ENCODE measurements at regions not wholly inside any gene's neighbourhood (a gene's known extent, or its start where the extent isn't known, plus 50 kb on each side); places are given as distances from the start of the nearest gene placed in this dataset.

GRCh38 chr5:173806270-173807035, 81.7 kb upstream of the CPEB4 start (continued):
- TF ChIP-seq RXRA (IDR thresholded peaks at IDR 0.05): peak; percentile 99
- TF ChIP-seq JUND (IDR thresholded peaks at IDR 0.05): peak; percentile 90 to 96
- TF ChIP-seq SP1 (IDR thresholded peaks at IDR 0.05): peak; percentile 98
- peak; percentile 96 for TF ChIP-seq MAX (IDR thresholded peaks at IDR 0.05)
- TF ChIP-seq FOXA2 (IDR thresholded peaks at IDR 0.05): peak; percentile 98
- no peak for TF ChIP-seq TAF1 (conservative IDR thresholded peaks at IDR 0.05)
- peak; percentile 87 for TF ChIP-seq YY1 (IDR thresholded peaks at IDR 0.05)
- TF ChIP-seq EGR1 (IDR thresholded peaks at IDR 0.05; ENCODE audit: low read depth in 2 of 2): peak; percentile 48 to 92
- peak; percentile 68 to 70 for TF ChIP-seq RAD21 (IDR thresholded peaks at IDR 0.05)

- H3K4me1 ChIP-seq (ENCODE audit: control insufficient read depth in 4 of 4, insufficient read depth in 4 of 4, low read length in 3 of 4): peaks cover 10 to 28% (median 18%) of the 10 kb centered on the region in 4 donors
- WGBS: 74% methylated on average over 17 of the region's 17 CpGs
- TF ChIP-seq REST (IDR thresholded peaks at IDR 0.05): no peak
- no peak for TF ChIP-seq EGR1 (IDR thresholded peaks at IDR 0.05; ENCODE audit: low read depth in 2 of 2)
- no peak for TF ChIP-seq HNF4A (conservative IDR thresholded peaks at IDR 0.05)
- TF ChIP-seq FOXA1 (IDR thresholded peaks at IDR 0.05): no peak
- TF ChIP-seq ZBTB33 (IDR thresholded peaks at IDR 0.05): no peak
- TF ChIP-seq NR2F2 (IDR thresholded peaks at IDR 0.05): no peak
- TF ChIP-seq GABPA (IDR thresholded peaks at IDR 0.05 in 1 of 2, conservative IDR thresholded peaks at IDR 0.05 in 1 of 2): no peak
- TF ChIP-seq CTCF (IDR thresholded peaks at IDR 0.05; ENCODE audit: low read depth, low read length, missing input control): no peak
- TF ChIP-seq ATF3 (IDR thresholded peaks at IDR 0.05): no peak
- no peak for TF ChIP-seq JUND (IDR thresholded peaks at IDR 0.05)
- no peak for TF ChIP-seq FOXA2 (IDR thresholded peaks at IDR 0.05)
- no peak for TF ChIP-seq RXRA (IDR thresholded peaks at IDR 0.05)
- TF ChIP-seq HNF4G (IDR thresholded peaks at IDR 0.05): no peak
- no peak for TF ChIP-seq RAD21 (IDR thresholded peaks at IDR 0.05)
- TF ChIP-seq MAX (IDR thresholded peaks at IDR 0.05): no peak
- TF ChIP-seq YY1 (IDR thresholded peaks at IDR 0.05): no peak
- TF ChIP-seq TAF1 (conservative IDR thresholded peaks at IDR 0.05): no peak
- TF ChIP-seq SP1 (IDR thresholded peaks at IDR 0.05): no peak
These were observed 80.9 kb upstream of the CPEB4 start for GRCh38 chr5:173807181-173807655.

More at GRCh38 chr5:173807181-173807655, 80.9 kb upstream of the CPEB4 start:
- Histone ChIP-seq H3K36me3 (ENCODE audit: control insufficient read depth in 4 of 4, insufficient read depth in 3 of 4, low read depth in 1 of 4, low read length in 3 of 4) (no peaks in the 10 kb centered on the region), H3K9ac (ENCODE audit: low read depth in 1 of 2, low read length in 2 of 2) (no peak overlapping the region), H3K27ac (ENCODE audit: low read depth in 1 of 2, low read length in 2 of 2) (peak overlapping the region; percentile 58 to 68), H3K9me3 (ENCODE audit: control insufficient read depth in 4 of 4, low read length in 3 of 4) (no peaks in the 10 kb centered on the region), H3K27me3 (ENCODE audit: control insufficient read depth in 4 of 4, insufficient read depth in 4 of 4, low read length in 3 of 4) (no peaks in the 10 kb centered on the region), H3K4me3 (ENCODE audit: low read depth in 1 of 3, low read length in 3 of 3) (no peak overlapping the region)
- no peak for DNase-seq (ENCODE audit: low spot score)

Measured in liver (tissue), 8 donors.